HepG2 (cell line): ENCODE measurements at regions not wholly inside any gene's neighbourhood (a gene's known extent, or its start where the extent isn't known, plus 50 kb on each side); places are given as distances from the start of the nearest gene placed in this dataset.

Source experiments
- AHR ChIP-seq: IDR thresholded peaks from 2 replicates; pipeline ENCODE4 v1.6.1; 2018; ENCODE audit warnings: missing genetic modification reagents, missing compliant biosample characterization
- CHCHD3 ChIP-seq: sonication (generic); formaldehyde crosslinking; IDR thresholded peaks from 2 replicates; pipeline ENCODE4 v1.8.0; 2022; ENCODE audit warnings: mild to moderate bottlenecking, missing genetic modification reagents, moderate library complexity
- CSRNP2 ChIP-seq: sonication (generic); formaldehyde crosslinking; conservative IDR thresholded peaks from 2 replicates; pipeline ENCODE4 v1.8.0; 2022; ENCODE audit warnings: low read depth, missing genetic modification reagents
- ELF1 ChIP-seq: sonication (generic); formaldehyde crosslinking; IDR thresholded peaks from 2 replicates; pipeline ENCODE4 v1.4.0; 2020; ENCODE audit warnings: missing genetic modification reagents
- EZH2 ChIP-seq: conservative IDR thresholded peaks from 2 replicates; pipeline ENCODE4 v1.6.1; 2012; ENCODE audit warnings: mild to moderate bottlenecking, low read depth, low read length, moderate library complexity
- FUBP1 ChIP-seq: sonication (generic); formaldehyde crosslinking; IDR thresholded peaks from 2 replicates; pipeline ENCODE4 v1.5.1; 2020; ENCODE audit warnings: missing genetic modification reagents, mild to moderate bottlenecking, borderline replicate concordance
- GLI4 ChIP-seq: sonication (generic); formaldehyde crosslinking; IDR thresholded peaks from 2 replicates; pipeline ENCODE4 v1.5.1; 2020; ENCODE audit warnings: missing genetic modification reagents, mild to moderate bottlenecking, moderate library complexity, borderline replicate concordance
- GMEB1 ChIP-seq: sonication (generic); formaldehyde crosslinking; IDR thresholded peaks from 2 replicates; pipeline ENCODE4 v1.5.1; 2020; ENCODE audit warnings: missing genetic modification reagents, mild to moderate bottlenecking, borderline replicate concordance
- HDAC2 ChIP-seq: sonication (generic); formaldehyde crosslinking; IDR thresholded peaks from 2 replicates; pipeline ENCODE4 v1.4.0; 2020; ENCODE audit warnings: missing genetic modification reagents
- NFIC ChIP-seq: IDR thresholded peaks from 2 replicates; pipeline ENCODE4 v1.6.1; 2012; ENCODE audit warnings: mild to moderate bottlenecking, low read length, inconsistent platforms
- NFKBIZ ChIP-seq: IDR thresholded peaks from 2 replicates; pipeline ENCODE4 v1.6.1; 2018; ENCODE audit warnings: missing genetic modification reagents, missing compliant biosample characterization
- NR2C2 ChIP-seq: sonication (generic); formaldehyde crosslinking; IDR thresholded peaks from 2 replicates; pipeline ENCODE4 v1.4.0; 2020; ENCODE audit warnings: missing genetic modification reagents, mild to moderate bottlenecking, moderate library complexity, borderline replicate concordance
- POLR2A ChIP-seq, 2 experiments: IDR thresholded peaks; 2 replicates each; pipeline ENCODE4 v1.6.1; 2011; ENCODE audit warnings: low read depth in 2 of 2, low read length in 2 of 2, mild to moderate bottlenecking in 1 of 2, moderate library complexity in 1 of 2; ENCODE audit not compliant: insufficient read depth in 1 of 2
- SIN3A ChIP-seq: IDR thresholded peaks from 2 replicates; pipeline ENCODE4 v1.6.1; 2011; ENCODE audit warnings: low read depth, mild to moderate bottlenecking, control low read depth, low read length, borderline replicate concordance
- ZFP37 ChIP-seq: sonication (generic); formaldehyde crosslinking; IDR thresholded peaks from 2 replicates; pipeline ENCODE4 v1.4.0; 2020; ENCODE audit warnings: missing genetic modification reagents, borderline replicate concordance
- ZGPAT ChIP-seq: IDR thresholded peaks from 2 replicates; pipeline ENCODE4 v1.6.1; 2016; ENCODE audit warnings: mild to moderate bottlenecking
- ZNF652 ChIP-seq: IDR thresholded peaks from 2 replicates; pipeline ENCODE4 v1.6.1; 2016; ENCODE audit warnings: low read depth, borderline replicate concordance
- ZNF691 ChIP-seq: sonication (generic); formaldehyde crosslinking; IDR thresholded peaks from 2 replicates; pipeline ENCODE4 v1.4.0; 2020; ENCODE audit warnings: missing genetic modification reagents, low read depth, mild to moderate bottlenecking, borderline replicate concordance
- ZSCAN30 ChIP-seq: sonication (generic); formaldehyde crosslinking; IDR thresholded peaks from 2 replicates; pipeline ENCODE4 v1.5.0; 2020; ENCODE audit warnings: mild to moderate bottlenecking, missing genetic modification reagents
- ZSCAN9 ChIP-seq: IDR thresholded peaks from 2 replicates; pipeline ENCODE4 v1.6.1; 2016; ENCODE audit warnings: borderline replicate concordance
- ZUFSP ChIP-seq: sonication (generic); formaldehyde crosslinking; IDR thresholded peaks from 2 replicates; pipeline ENCODE4 v1.9.0; 2021; ENCODE audit warnings: missing genetic modification reagents, mild to moderate bottlenecking, borderline replicate concordance

GRCh38 chr11:126115816-126116331, 53.2 kb upstream of the CDON start (continued):
- TF ChIP-seq ZUFSP (CRISPR knock-in tag) (no peak), HDAC2 (CRISPR knock-in tag) (peak; percentile 87), POLR2A (IDR thresholded peaks at IDR 0.05; ENCODE audit: insufficient read depth in 1 of 2, low read depth in 2 of 2, low read length in 2 of 2) (peak; percentile 31 to 37; a peak in 2 of 4 replicates), ZNF652 (CRISPR knock-in tag) (0 out of 2 replicates have a peak, but pooled peaks have one; percentile 30), ZNF691 (no peak; the same call in 1 of the 2 replicates), ZSCAN30 (no peak), NR2C2 (CRISPR knock-in tag) (0 out of 2 replicates have a peak, but pooled peaks have one; percentile 21), GLI4 (no peak), GMEB1 (CRISPR knock-in tag) (peak; percentile 32; the same call in 1 of the 2 replicates), AHR (CRISPR knock-in tag) (peak; percentile 51; the same call in 1 of the 2 replicates), NFKBIZ (peak; percentile 70; the same call in 1 of the 2 replicates), ELF1 (CRISPR knock-in tag) (peak; percentile 34; the same call in 1 of the 2 replicates), FUBP1 (CRISPR knock-in tag) (peak; percentile 40; the same call in 1 of the 2 replicates), NFIC (no peak), CSRNP2 (CRISPR knock-in tag) (no peak), CHCHD3 (no peak), ZSCAN9 (peak; percentile 74; the same call in 1 of the 2 replicates), ZGPAT (CRISPR knock-in tag) (peak; percentile 87), ZFP37 (peak; percentile 74; the same call in 1 of the 2 replicates), EZH2 (no peak), SIN3A (peak; percentile 61; the same call in 1 of the 2 replicates)
